HG03469 (cell line): ENCODE measurements at regions not wholly inside any gene's neighbourhood (a gene's known extent, or its start where the extent isn't known, plus 50 kb on each side); places are given as distances from the start of the nearest gene placed in this dataset.
"Not testable (repeated sequence)": the region's sequence is repeated elsewhere in the genome, so short reads cannot be mapped to it uniquely, and the experiment has no call there.

Experiments
- ATAC-seq: cut with Tn5 transposase; IDR thresholded peaks from one replicate; pipeline ENCODE4 v1.9.1; 2021; ENCODE audit warnings: mild to moderate bottlenecking, moderate library complexity, moderate number of reproducible peaks; ENCODE audit not compliant: unreplicated experiment

DNA sequence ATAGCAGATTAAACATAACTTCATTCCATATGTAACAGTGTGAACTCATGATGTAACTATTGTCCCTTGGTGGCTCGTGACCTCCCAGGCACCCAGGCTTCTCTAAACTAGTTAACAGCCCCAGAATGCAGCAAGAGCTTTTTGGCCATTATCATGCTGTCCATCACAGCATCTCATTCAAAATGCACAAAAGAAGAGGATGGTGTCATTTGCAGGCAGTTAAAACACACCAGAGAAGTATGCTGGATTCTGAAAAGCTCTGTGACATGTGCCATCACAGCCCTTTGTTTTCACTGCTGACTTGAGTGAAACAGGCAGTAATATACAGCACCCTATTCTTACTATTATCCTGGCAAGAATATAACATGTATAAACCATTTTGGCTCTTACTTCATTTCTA, 117.6 kb upstream of the CHMP2B start:
- no peak for ATAC-seq

DNA sequence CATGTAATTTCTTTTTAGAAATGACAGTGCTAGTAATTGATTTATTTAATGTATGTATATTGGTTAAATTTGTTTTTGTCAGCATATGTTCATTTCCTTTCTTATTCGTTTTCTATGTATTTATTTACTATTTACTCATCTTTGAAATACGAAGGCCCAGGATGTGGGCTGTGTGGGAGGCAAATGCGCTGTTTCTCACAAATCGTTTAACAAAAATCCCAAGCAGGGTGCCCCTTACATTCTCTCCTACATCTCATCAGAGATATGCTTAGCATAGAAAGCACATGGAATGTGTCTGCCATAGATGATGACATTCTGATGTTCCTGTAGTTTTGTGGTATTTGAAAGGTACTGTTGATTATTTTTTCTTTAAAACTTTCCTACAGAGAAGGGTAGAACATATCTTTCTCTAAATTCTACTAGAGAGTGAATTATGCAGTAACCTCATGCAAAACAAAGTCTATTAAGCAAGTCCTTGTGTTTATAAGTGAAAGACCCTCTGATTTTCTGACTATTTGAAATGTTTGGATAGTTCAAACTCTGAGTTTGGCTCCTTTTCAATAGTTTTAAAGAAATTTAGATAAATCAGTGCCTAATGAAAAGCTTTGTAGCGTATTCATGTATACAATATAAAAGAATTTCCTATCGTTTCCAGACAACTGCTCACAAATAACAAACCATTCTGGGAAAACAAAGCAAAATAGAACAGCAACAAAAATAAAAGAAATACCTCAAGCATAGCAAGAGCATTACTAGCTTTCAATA, 111.1 kb upstream of the VGLL3 start:
- ATAC-seq: no peak

DNA sequence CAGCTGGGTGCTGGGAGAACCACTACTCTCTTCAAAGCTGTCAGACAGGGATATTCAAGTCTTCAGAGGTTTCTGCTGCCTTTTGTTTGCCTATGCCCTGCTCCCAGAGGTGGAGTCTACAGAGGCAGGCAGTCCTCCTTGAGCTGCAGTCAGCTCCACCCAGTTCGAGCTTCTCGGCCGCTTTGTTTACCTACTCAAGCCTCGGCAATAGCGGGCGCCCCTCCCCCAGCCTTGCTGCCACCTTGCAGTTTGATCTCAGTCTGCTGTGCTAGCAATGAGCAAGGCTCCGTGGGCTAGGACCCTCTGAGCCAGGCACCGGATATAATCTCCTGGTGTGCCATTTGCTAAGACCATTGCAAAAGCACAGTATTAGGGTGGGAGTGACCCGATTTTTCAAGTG, 106.8 kb upstream of the VGLL3 start:
- ATAC-seq: not testable (repeated sequence)

DNA sequence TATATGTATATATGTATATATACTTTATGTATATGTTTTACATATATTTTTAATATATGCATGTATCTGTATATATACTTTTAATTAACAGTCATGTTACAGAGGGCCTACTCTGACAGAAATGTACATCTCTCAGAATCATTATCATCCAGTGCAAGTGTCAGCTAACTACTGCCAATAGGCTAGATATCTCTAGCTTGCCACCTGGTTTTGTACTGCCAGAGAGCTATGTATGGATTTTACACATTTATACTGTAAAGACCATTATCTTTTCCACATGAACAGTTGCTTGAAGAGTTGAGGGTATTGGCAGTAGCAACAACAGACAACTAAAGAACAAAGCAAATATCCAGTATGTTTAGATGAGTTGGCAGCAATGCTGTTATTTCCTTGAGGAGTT, 99.7 kb upstream of the VGLL3 start:
- ATAC-seq: no peak

DNA sequence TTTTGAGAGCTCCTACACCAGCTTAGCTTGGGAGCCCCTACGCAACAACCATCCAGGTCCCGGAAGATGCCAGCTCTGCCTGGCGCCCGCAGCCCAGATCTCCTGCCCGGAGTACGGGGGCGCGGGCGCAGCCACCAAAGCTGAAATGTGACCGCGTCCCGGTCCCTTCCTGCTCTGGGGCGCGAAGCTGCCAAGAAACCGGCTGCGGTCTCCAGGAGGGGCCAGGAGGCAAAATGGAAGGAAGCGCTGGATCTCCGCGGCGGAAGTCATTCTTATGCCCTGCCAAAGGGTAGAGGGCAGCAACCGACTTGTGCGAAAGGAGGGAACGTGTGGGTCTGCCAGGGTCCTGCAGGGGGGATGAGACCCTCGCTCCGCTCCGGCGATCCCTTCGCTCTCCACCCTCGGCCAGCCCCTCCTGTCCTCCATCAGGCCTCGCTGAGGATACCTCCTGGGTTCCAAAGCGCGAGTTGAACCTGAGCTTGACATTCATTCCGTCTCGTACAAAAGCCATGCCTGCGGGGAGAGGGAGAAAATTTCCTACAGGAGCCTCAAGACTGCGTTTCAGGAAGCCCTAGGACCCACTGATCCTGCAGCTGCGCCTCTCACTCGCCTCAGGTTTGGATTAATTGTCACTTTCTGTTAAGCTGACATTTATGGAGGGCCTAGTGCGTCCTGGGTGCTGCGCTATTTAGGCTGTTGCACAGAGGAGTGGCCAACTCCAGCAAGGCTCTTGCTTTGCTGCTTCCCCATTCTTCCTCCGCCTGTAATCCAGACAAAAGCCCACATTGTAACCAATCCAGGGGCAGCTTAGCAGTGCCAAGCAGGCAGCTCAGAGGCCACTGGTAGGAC, 98.3 kb upstream of the VGLL3 start:
- peak; percentile 42 for ATAC-seq

DNA sequence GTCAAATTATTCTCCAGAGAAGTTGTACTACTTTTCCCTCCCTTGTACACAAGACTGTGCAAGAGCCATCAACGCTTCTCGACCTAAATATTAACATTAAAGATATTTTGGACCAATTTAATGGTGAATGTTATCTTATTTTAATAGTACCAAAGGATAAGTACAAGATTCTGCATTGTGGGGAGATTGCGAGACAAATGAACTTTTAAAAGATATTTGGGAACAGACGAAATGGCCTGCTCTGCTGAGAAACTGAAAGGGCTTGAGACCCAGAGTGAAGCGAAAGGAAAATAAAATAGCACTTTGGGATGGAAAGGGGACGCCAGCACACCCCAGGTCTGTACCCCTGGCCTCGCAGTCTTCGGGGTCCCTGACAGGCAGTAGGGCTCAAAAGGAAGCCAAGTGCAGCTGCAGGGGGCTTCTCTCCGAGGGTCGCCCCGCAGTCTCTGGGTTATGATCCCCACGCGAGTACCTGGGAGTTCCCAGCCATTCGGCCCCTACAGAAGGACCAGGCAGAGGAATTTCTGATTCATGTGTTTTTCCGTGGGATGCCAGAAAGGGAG, 97.6 kb upstream of the VGLL3 start:
- peak; percentile 9 for ATAC-seq

DNA sequence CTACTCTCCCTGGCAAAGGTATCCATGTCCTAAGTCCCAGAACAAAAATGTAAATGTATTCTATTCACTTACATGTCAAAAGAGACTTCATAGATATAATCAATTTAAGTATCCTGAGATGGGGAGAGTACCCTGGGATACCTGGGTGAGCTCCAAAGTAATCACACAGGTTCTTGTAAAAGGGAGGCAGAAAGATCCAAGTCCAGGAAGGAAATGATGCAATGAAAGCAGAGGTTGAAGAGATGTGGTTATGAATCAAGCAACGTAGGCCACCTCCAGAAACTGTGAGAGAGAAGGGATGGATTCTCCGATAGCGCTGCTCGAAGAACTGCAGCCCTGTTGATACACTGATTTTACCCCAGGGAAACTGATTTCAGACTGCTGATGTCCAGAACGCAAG, 93.9 kb upstream of the VGLL3 start:
- no peak for ATAC-seq

DNA sequence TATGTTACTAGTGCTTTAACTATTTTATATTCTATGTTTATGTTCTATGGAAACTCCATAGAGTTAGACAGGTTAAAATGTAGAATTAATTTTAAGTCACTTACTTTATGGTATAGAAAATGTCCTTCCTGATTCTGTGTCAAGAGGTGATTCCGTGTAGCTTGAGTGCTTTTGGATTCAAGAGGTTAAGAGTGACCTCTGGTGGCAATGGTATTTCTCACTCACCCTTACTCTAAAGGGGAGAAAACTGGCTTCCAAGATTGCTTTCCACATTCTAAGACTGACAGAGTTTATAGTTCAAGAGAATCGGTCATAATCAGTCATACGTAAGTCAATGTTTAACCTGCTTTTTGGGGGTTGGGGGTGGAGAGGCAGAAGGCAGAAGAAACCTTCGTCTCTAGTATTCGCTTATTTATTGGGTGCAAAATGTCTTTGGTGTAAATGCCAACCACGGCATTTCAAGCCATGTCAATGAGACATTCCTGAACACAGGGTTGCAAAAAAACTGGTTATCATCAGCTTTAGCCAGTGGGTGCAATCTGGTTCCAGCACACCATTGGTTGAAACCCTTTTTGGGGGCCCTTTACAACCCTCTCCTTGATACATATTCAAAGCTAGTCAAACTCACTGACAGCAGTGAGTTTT, 92.0 kb upstream of the VGLL3 start:
- peak; percentile 81 for ATAC-seq

DNA sequence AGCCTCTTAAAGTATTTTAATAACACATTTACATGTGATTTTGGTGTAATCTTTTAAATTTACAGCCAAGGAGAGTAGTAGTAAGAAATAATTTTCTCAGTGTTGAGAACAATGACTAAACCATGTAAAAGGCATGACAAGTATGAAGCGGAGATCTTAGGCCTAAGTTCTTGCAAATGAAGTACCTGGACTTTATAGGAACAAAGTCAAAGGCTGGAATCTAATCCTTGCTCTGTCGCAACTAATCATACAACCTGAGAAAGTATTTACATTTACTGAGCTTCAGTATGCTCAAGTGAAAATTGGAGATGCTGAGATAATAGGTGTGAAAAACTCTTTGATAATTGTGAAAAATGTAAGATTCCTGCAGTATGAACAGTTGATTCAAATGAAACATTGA, 86.4 kb upstream of the VGLL3 start:
- no peak for ATAC-seq

DNA sequence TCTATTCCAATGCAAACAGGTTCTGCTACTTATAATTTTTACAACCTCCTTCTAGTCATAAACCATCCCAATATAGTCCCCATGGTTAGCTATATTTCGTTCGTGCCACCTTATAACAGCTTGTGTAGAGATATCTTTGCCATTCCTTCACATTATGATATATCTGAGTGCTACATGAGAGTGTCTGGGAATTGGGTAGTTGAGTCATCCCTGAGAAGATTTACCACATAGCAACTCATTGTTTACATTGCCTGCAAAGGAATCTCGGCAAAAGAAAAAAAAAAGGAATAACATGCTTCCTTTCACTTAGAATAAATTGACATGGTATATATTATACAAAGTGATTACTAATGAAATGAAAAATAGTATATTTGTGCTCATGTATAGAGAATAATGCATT, 86.0 kb upstream of the VGLL3 start:
- no peak for ATAC-seq

DNA sequence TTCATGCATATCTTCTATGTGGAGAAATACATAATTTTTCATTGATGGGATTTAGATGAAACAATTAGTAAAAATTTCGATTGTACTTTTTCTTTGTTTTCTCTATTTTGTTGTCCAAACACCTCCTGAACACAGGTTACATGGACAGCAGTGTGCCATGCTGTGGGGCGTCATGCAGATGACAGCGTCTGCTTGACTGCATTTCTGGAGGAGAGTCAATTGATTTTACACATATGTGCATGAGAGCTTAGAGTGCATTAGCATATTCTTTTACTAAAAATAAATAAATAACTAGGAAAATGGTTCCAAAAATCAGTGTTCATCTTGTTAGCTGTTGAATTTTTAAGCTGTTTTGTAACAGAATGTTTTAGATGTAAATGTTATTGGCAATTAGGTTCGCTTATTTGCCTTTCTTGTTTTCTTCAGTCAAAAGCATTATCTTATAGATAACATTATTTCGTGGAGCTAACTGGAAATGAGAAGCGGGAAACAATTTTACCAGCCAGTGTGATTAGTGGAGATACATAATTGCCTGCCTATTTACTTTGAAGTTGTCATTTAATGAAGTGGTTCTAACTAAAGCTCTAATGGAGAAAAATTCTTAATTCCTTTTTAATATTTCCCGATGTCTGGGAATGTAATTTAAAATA, 82.7 kb upstream of the VGLL3 start:
- ATAC-seq: no peak

DNA sequence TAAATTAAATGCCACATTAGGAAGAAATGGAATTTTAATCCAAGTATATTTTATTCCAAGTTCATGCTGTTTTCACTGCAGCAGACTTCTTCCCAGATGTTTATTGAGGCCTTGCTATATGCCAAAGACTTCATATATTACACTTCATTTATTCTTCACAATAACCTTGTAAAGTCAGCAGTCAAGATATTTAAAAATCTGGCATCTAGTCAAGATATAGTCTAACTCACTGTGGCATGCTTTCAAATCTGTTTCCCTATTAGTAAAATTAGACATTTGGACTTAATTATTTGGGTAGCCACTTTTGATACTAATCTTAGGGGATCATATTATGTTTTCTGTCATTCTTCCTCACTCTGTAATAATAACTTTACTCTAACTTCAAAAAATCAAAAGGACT, 81.5 kb upstream of the VGLL3 start:
- ATAC-seq: no peak

DNA sequence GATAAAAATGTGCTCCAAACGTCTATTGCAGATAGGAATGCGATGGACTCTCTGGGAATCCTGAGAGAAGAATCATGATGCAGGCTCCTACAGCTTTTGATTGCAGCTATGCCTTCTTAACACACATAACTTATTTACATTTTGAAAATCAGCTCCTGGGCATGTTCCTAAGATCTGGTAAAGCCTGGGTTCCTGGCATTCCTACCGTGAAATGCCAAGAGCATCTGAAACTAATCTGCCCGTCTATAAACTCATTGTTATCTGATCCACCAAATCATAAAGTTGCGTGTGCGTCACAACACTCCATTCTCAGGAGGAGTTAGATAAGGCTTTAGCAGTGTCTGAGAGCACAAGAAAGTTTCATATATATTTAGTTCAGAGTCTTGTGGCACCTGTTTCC, 79.0 kb upstream of the VGLL3 start:
- ATAC-seq: no peak

DNA sequence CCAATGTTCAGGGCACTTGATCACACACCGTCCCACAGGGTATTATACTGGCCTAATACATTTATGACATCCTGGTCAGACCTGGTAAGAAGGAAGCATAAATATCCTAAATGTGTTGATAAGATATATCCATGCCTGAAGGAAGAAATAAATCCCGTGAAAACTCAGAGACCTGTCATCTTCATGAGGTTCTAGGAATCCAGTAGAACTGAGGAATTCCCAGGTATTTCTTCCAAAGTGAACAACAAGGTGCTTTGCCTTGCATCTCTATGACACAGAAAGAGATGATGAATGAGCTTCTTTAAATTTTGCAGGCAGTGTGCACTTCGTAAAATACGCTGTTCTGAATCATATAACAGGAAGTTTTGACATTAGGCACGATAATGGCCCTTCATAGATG, 78.1 kb upstream of the VGLL3 start:
- no peak for ATAC-seq

DNA sequence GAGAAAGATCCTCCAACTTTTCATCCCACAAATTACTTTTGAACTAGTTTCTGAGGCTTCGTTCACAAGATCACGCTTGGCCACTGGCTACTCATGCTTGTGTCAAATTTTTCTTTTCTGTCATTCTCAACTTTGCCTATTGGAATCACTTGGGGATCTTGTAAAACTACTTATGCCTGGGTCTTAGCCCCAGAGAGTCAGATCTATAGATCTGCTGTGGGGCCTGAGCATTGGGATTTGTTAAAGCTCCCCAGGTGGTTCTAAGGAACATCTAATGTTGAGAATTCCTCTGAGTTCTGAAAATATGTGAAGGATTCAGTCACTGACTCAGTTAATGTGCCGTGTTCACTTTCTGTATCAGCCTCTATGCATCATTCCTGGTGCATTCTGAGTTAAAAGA, 71.7 kb upstream of the VGLL3 start:
- no peak for ATAC-seq

DNA sequence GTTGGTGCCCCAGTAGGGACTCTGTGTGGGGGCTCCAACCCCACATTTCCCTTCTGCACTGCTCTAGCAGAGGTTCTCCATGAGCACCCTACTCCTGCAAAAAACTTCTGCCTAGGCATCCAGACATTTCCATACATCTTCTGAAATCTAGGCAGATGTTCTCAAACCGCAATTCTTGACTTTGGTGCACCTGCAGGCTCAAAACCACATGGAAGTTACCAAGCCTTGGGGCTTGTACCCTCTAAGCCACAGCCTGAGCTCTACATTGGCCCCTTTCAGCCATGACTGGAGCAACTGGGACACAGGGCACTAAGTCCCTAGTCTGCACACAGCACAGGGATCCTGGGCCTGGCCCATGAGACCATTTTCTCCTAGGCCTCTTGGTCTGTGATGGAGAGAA, 66.5 kb upstream of the VGLL3 start:
- ATAC-seq: no peak

DNA sequence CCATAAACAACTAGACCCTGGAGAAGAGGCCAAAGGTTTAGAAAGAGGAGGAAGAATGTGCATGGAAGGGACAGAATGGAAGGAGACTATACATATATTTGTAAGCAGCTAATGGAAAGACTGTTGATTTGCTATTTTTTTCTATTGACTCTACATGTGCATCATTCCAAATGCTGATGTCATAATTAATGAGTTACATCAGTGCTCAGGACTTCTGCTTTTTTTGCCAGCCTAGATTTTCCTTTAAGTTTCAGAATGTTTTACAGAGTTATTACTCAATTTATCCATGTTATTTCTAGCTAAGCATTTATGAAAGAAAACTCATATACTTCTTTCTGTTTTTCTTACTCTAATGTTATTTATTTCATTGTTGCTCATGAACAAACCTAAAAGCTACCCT, 62.6 kb upstream of the VGLL3 start:
- no peak for ATAC-seq

DNA sequence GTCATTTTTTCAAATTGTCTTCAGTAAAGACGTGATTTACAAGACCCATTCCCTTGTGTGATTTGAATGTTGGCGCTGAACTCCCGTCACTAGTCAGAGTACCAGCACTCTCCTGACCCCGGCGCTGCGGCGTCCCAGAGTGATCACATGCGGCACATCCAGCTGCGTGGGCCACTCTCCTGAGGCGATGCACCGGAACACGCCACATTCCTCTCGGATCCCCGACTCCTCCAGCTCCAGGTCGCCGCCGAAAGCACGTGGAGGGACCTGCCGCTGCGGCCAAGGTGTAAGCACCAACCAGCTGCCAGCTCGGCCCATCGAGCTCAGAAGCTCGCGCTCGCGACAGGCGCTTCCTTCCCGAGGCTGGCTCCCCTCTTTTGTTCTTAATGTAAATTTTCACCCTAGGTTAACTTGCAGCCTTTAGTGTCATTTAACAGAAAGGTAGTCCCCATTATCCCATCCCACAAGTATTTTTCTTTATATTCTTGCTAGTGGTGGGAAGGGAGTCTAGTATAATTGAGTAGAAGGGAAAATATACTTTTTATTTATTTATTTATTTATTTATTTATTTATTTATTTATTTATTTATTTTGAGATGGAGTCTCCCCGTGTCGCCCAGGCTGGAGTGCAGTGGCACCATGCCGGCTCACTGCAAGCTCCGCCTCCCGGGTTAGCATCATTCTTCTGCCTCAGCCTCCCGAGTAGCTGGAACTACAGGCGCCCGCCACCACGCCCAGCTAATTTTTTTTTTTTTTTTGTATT, 61.7 kb upstream of the VGLL3 start:
- ATAC-seq: no peak

DNA sequence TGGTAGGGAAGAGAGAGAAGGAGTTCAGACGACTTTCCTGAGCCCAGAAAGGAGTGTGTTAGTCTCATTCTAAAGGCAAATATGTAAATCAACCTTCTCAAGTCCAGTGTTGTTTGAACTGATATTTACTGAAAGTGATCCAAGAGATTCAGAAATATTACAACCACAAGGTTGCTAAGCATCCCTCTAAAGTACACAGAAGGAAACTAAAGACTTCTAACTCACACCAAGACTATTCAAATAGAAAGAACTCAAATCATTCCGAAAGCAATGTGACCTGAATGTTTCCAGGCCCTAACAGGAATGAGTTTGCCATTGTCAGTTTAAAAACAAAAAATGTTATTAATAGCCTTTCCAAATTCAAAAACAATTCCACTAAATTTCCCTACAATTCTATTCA, 56.9 kb upstream of the VGLL3 start:
- ATAC-seq: peak; percentile 47

DNA sequence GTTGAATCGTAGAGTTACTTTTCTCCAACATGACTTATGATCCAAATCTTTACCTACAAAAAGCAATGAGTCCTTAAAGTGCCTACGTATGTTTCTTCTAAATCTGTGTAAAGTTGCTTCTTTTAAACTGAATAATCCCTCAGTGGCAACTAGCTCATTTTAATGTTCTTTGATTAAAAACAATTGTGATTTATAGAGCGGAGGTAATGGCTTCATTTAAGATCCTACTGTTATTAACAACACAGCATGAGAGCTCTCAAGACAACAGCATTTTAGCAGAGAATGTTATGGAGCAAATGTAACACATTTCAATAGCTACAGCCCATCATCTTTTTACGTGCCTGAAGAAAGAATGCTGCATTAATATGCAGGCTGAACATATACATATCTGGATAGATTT, 55.3 kb upstream of the VGLL3 start:
- no peak for ATAC-seq
